ENCODE measurements at regions not wholly inside any gene's neighbourhood (a gene's known extent, or its start where the extent isn't known, plus 50 kb on each side); places are given as distances from the start of the nearest gene placed in this dataset.

- DNase-seq (ENCODE audit: low read depth in 3 of 3) = no peak
These were observed 794.4 kb upstream of the ID2 start for GRCh38 chr2:7887441-7887840.

- no peak for DNase-seq (ENCODE audit: low read depth in 3 of 3)
These were observed 793.0 kb upstream of the ID2 start for GRCh38 chr2:7888876-7889275.

- no peak for DNase-seq (ENCODE audit: low read depth in 3 of 3)
These were observed 790.5 kb upstream of the ID2 start for GRCh38 chr2:7891312-7891711.

- DNase-seq (ENCODE audit: low read depth in 3 of 3) = no peak
These were observed 786.6 kb upstream of the ID2 start for GRCh38 chr2:7895289-7895688.

- no peak for DNase-seq (ENCODE audit: low read depth in 3 of 3)
These were observed 784.8 kb upstream of the ID2 start for GRCh38 chr2:7896940-7897487.

- DNase-seq (ENCODE audit: low read depth in 3 of 3) = no peak
These were observed 782.6 kb upstream of the ID2 start for GRCh38 chr2:7899241-7899640.

- DNase-seq (ENCODE audit: low read depth in 3 of 3) = no peak
These were observed 781.9 kb upstream of the ID2 start for GRCh38 chr2:7899923-7900322.

GRCh38 chr2:7900593-7900992, 781.3 kb upstream of the ID2 start:
- DNase-seq (ENCODE audit: low read depth in 3 of 3) = no peak

- DNase-seq (ENCODE audit: low read depth in 3 of 3) = no peak
These were observed 779.5 kb upstream of the ID2 start for GRCh38 chr2:7902251-7902765.

GRCh38 chr2:7904319-7904718, 777.5 kb upstream of the ID2 start:
- no peak for DNase-seq (ENCODE audit: low read depth in 3 of 3)

GRCh38 chr2:7905756-7906155, 776.1 kb upstream of the ID2 start:
- no peak for DNase-seq (ENCODE audit: low read depth in 3 of 3)

- no peak for DNase-seq (ENCODE audit: low read depth in 3 of 3)
These were observed 775.4 kb upstream of the ID2 start for GRCh38 chr2:7906431-7906830.

GRCh38 chr2:7907041-7907440, 774.8 kb upstream of the ID2 start:
- no peak for DNase-seq (ENCODE audit: low read depth in 3 of 3)

GRCh38 chr2:7910752-7911151, 771.1 kb upstream of the ID2 start:
- DNase-seq (ENCODE audit: low read depth in 3 of 3) = no peak

GRCh38 chr2:7911196-7911595, 770.7 kb upstream of the ID2 start:
- no peak for DNase-seq (ENCODE audit: low read depth in 3 of 3)

- no peak for DNase-seq (ENCODE audit: low read depth in 3 of 3)
These were observed 767.9 kb upstream of the ID2 start for GRCh38 chr2:7913974-7914373.

- no peak for DNase-seq (ENCODE audit: low read depth in 3 of 3)
These were observed 766.4 kb upstream of the ID2 start for GRCh38 chr2:7915302-7916091.

- no peak for DNase-seq (ENCODE audit: low read depth in 3 of 3)
These were observed 765.2 kb upstream of the ID2 start for GRCh38 chr2:7916670-7917069.

- DNase-seq (ENCODE audit: low read depth in 3 of 3) = no peak
These were observed 762.3 kb upstream of the ID2 start for GRCh38 chr2:7919510-7919909.

- DNase-seq (ENCODE audit: low read depth in 3 of 3) = no peak
These were observed 757.7 kb upstream of the ID2 start for GRCh38 chr2:7924023-7924762.

GRCh38 chr2:7925506-7925905, 756.4 kb upstream of the ID2 start:
- DNase-seq (ENCODE audit: low read depth in 3 of 3) = no peak

- DNase-seq (ENCODE audit: low read depth in 3 of 3) = no peak
These were observed 754.2 kb upstream of the ID2 start for GRCh38 chr2:7927691-7928090.

- DNase-seq (ENCODE audit: low read depth in 3 of 3) = no peak
These were observed 752.6 kb upstream of the ID2 start for GRCh38 chr2:7929281-7929680.
